MM.1S (cell line): ENCODE measurements at regions not wholly inside any gene's neighbourhood (a gene's known extent, or its start where the extent isn't known, plus 50 kb on each side); places are given as distances from the start of the nearest gene placed in this dataset.

Source experiments
- DNase-seq: peaks from one replicate; pipeline ENCODE4 v3.0.0-alpha.2; 2015
- H2AFZ ChIP-seq: fragments of 300-600 bp; sonication (generic); 2 replicates; pipeline ENCODE4 v1.6.0; 2016; ENCODE audit warnings: antibody characterized with exemption, low read length
- H3F3A ChIP-seq: fragments of 300-600 bp; sonication (generic); 2 replicates; pipeline ENCODE4 v1.6.1; 2016; ENCODE audit warnings: mild to moderate bottlenecking, antibody characterized with exemption, low read length, moderate library complexity, mixed read lengths; ENCODE audit not compliant: insufficient read depth
- H3K27ac ChIP-seq: fragments of 300-600 bp; sonication (generic); 2 replicates; pipeline ENCODE4 v1.5.1; 2016; ENCODE audit warnings: mild to moderate bottlenecking, low read length
- H3K27me3 ChIP-seq: fragments of 300-600 bp; sonication (generic); replicated peaks from 2 replicates; pipeline ENCODE4 v1.6.0; 2016; ENCODE audit warnings: low read length; ENCODE audit not compliant: insufficient read depth
- H3K36me3 ChIP-seq: fragments of 300-600 bp; sonication (generic); replicated peaks from 2 replicates; pipeline ENCODE4 v1.6.1; 2016; ENCODE audit warnings: mild to moderate bottlenecking, low read length, mixed read lengths; ENCODE audit not compliant: insufficient read depth
- H3K4me1 ChIP-seq: fragments of 300-600 bp; sonication (generic); 2 replicates; pipeline ENCODE4 v1.6.1; 2016; ENCODE audit warnings: low read length, mixed read lengths
- H3K4me2 ChIP-seq: fragments of 300-600 bp; sonication (generic); 2 replicates; pipeline ENCODE4 v1.6.0; 2016; ENCODE audit warnings: low read depth, low read length
- H3K4me3 ChIP-seq: fragments of 300-600 bp; sonication (generic); 2 replicates; pipeline ENCODE4 v1.5.1; 2016; ENCODE audit warnings: low read length, mixed read lengths
- H3K79me2 ChIP-seq: fragments of 300-600 bp; sonication (generic); 2 replicates; pipeline ENCODE4 v1.6.1; 2016; ENCODE audit warnings: mixed run types, low read length, mixed read lengths
- H3K9ac ChIP-seq: fragments of 300-600 bp; sonication (generic); 2 replicates; pipeline ENCODE4 v1.6.1; 2016; ENCODE audit warnings: low read length, mixed read lengths
- H3K9me2 ChIP-seq: fragments of 300-600 bp; sonication (generic); replicated peaks from 2 replicates; pipeline ENCODE4 v1.6.1; 2016; ENCODE audit warnings: mild to moderate bottlenecking, low read length, mixed read lengths; ENCODE audit not compliant: insufficient read depth
- H3K9me3 ChIP-seq: fragments of 300-600 bp; sonication (generic); replicated peaks from 2 replicates; pipeline ENCODE4 v1.6.1; 2016; ENCODE audit warnings: mild to moderate bottlenecking, low read length, mixed read lengths; ENCODE audit not compliant: insufficient read depth
- H4K20me1 ChIP-seq: fragments of 300-600 bp; sonication (generic); 2 replicates; pipeline ENCODE4 v1.6.1; 2016; ENCODE audit warnings: mild to moderate bottlenecking, low read length, moderate library complexity, mixed read lengths; ENCODE audit not compliant: insufficient read depth
- EZH2 ChIP-seq: fragments of 300-600 bp; sonication (generic); optimal IDR thresholded peaks from 2 replicates; pipeline ENCODE3; 2017; ENCODE audit warnings: low read depth, mild to moderate bottlenecking, antibody characterized with exemption, low read length, mixed read lengths
- EZH2phosphoT487 ChIP-seq: fragments of 300-600 bp; sonication (generic); IDR thresholded peaks from 2 replicates; pipeline ENCODE4 v1.6.1; 2018; ENCODE audit warnings: antibody characterized with exemption, low read length
- TF ChIP-seq, protein P1 (sequence below): fragments of 300-600 bp; sonication (generic); IDR thresholded peaks from 2 replicates; pipeline ENCODE4 v1.5.1; 2016; ENCODE audit warnings: antibody characterized with exemption, low read length, mixed read lengths

DNA sequence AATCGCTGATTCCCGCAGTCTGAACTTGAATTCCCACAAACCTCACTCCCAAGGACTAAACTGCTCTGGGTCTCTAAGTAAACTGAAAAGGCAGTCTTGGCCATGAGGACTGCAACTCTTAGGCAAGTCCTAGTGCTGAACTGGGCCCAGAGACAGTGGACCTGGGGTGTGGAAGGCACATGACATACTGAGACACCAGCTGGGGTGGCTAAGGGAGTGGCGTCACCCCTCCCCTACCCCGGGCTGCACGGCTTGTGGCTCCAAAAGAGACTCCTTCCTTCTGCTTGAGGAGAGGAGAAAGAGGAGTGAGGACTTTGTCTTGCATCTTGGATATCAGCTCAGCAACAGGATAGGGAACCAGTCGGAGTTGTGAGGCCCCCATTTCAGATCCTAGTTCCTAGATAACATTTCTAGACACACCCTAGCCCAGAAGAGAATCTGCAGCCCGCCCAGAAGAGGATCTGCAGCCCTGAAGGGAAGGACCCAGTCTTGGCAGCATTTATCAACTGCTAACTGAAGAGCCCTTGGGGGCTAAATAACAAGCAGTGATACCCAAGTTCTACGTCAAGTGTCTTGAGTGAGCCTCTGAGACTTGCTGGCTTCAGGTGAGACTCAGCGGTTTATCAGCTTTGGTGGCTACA lies 110.7 kb upstream of the C3orf80 start:
- Histone ChIP-seq H3K27ac (no peak overlapping the region), H3F3A (no peaks in the 10 kb centered on the region), H4K20me1 (no peaks in the 10 kb centered on the region), H3K4me1 (no peaks in the 10 kb centered on the region), H3K27me3 (no peaks in the 10 kb centered on the region), H3K79me2 (no peaks in the 10 kb centered on the region), H3K4me2 (no peak overlapping the region), H3K4me3 (no peak overlapping the region), H3K9ac (no peak overlapping the region), H2AFZ (no peak overlapping the region), H3K9me3 (no peaks in the 10 kb centered on the region), H3K36me3 (no peaks in the 10 kb centered on the region), H3K9me2 (no peaks in the 10 kb centered on the region)
- TF ChIP-seq EZH2phosphoT487, result no peak
- TF ChIP-seq EZH2, result no peak
- TF ChIP-seq, protein P1, sequence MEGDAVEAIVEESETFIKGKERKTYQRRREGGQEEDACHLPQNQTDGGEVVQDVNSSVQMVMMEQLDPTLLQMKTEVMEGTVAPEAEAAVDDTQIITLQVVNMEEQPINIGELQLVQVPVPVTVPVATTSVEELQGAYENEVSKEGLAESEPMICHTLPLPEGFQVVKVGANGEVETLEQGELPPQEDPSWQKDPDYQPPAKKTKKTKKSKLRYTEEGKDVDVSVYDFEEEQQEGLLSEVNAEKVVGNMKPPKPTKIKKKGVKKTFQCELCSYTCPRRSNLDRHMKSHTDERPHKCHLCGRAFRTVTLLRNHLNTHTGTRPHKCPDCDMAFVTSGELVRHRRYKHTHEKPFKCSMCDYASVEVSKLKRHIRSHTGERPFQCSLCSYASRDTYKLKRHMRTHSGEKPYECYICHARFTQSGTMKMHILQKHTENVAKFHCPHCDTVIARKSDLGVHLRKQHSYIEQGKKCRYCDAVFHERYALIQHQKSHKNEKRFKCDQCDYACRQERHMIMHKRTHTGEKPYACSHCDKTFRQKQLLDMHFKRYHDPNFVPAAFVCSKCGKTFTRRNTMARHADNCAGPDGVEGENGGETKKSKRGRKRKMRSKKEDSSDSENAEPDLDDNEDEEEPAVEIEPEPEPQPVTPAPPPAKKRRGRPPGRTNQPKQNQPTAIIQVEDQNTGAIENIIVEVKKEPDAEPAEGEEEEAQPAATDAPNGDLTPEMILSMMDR, result no peak
- no peak for DNase-seq

DNA sequence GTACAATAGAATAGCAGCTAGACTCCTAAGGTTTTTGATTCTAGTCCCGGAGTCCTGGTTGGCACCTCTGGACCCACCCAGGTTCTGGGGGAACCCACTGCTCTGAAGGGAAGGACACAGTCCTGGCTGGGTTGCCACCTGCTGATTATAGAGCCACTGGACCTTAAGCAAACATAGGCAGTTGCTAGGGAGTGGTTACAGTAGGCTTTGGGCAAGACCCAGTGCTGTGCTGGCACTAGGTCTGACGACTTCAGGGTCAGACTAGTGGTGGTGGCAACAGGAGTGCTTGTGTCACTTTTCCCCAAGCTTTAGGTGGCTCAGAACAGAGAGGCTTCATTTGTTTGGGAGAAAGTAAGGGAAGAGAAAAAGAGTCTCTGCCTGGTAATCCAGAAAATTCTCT lies 109.8 kb upstream of the C3orf80 start:
- Histone ChIP-seq H2AFZ (no peak overlapping the region), H3K79me2 (no peaks in the 10 kb centered on the region), H3K36me3 (no peaks in the 10 kb centered on the region), H3K9ac (no peak overlapping the region), H3K4me1 (no peaks in the 10 kb centered on the region), H3K4me2 (no peak overlapping the region), H3F3A (no peaks in the 10 kb centered on the region), H3K27me3 (no peaks in the 10 kb centered on the region), H3K27ac (no peak overlapping the region), H3K4me3 (no peak overlapping the region), H4K20me1 (no peaks in the 10 kb centered on the region), H3K9me3 (no peaks in the 10 kb centered on the region), H3K9me2 (no peaks in the 10 kb centered on the region)
- DNase-seq, result no peak
- no peak for TF ChIP-seq EZH2phosphoT487
- no peak for TF ChIP-seq EZH2
- TF ChIP-seq, protein P1, result no peak

DNA sequence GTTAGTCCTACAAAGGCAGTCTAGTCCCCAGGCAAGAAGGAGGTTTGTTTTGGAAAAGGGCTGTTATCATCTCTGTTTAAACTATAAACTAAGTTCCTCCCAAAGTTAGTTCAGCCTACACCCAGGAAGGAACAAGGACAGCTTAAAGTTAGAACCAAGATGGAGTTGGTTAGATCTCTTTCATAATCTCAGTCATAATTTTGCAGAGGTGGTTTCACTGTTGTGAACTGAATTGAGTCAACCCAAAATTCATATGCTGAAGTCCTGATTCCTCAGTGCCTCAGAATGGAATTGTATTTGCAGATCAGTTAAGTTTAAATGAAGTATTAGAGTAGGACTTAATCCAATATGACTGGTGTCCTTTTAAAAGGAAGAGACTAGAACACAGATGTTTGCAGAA lies 101.0 kb upstream of the C3orf80 start:
- Histone ChIP-seq H3K27me3 (no peaks in the 10 kb centered on the region), H3K4me1 (no peaks in the 10 kb centered on the region), H3K9me3 (no peaks in the 10 kb centered on the region), H3K4me3 (no peak overlapping the region), H3K27ac (no peak overlapping the region), H3K9me2 (no peaks in the 10 kb centered on the region), H3K36me3 (no peaks in the 10 kb centered on the region), H3F3A (no peaks in the 10 kb centered on the region), H4K20me1 (no peaks in the 10 kb centered on the region), H3K79me2 (no peaks in the 10 kb centered on the region), H2AFZ (no peak overlapping the region), H3K9ac (no peak overlapping the region), H3K4me2 (no peak overlapping the region)
- no peak for DNase-seq
- TF ChIP-seq, protein P1, result no peak
- TF ChIP-seq EZH2phosphoT487, result no peak
- no peak for TF ChIP-seq EZH2
